ENCODE measurements at regions not wholly inside any gene's neighbourhood (a gene's known extent, or its start where the extent isn't known, plus 50 kb on each side); places are given as distances from the start of the nearest gene placed in this dataset.

DNA sequence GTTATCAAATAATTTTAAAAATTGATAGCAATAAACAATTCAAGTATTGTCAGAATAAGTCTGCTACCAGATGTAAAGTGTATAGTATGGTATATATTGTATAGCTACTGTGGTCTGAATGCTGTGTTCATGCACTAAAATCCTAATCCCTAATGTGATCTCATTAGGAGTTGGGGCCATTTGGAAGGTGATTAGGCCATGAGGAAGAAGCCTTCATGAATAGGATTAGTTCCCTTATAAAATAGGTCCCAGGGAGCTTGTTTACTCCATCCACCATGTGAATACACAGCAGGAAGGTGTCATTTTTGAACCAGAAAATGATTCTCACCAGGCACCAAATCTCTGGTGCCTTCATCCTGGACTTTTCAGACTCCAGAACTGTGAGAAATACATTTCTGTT lies 363.0 kb upstream of the CNTN5 start:
- no peaks in the 10 kb centered on the region for H4K20me1 ChIP-seq
- H3K4me2 ChIP-seq: no peak overlapping the region
- no peak overlapping the region for H3K4me3 ChIP-seq
- H3K27me3 ChIP-seq: no peaks in the 10 kb centered on the region
- no peaks in the 10 kb centered on the region for H3K9me3 ChIP-seq
- no peak overlapping the region for H3K9ac ChIP-seq
- no peak for TF ChIP-seq Cebpa-rat (IDR thresholded peaks at IDR 0.05)
- H3K36me3 ChIP-seq: no peaks in the 10 kb centered on the region
- no peaks in the 10 kb centered on the region for H3K4me1 ChIP-seq
- H3K27ac ChIP-seq: no peak overlapping the region

DNA sequence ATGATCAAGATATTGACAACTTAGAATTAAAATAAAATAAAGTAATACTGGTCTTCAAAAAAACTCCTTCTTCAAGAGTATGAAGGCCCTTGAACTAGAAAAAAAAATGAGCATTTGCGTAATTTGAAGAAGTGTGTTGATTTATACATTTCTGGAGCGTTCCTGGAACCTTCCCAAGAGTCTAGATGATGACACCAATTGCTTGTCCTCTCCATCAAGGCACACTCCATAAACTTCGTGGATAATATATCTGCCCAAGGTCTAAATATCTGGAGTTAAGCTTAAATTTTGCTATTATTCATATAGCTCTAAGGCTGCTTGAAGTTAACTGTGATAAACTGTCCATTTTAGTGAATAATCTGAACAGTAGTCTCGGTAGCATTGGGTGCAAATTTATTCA lies 361.3 kb upstream of the CNTN5 start:
- Histone ChIP-seq H3K27me3 (no peaks in the 10 kb centered on the region), H3K4me1 (no peaks in the 10 kb centered on the region), H3K27ac (no peak overlapping the region), H4K20me1 (no peaks in the 10 kb centered on the region), H3K4me2 (no peak overlapping the region), H3K4me3 (no peak overlapping the region), H3K9me3 (no peaks in the 10 kb centered on the region), H3K36me3 (no peaks in the 10 kb centered on the region), H3K9ac (no peak overlapping the region)
- TF ChIP-seq Cebpa-rat (IDR thresholded peaks at IDR 0.05): no peak

DNA sequence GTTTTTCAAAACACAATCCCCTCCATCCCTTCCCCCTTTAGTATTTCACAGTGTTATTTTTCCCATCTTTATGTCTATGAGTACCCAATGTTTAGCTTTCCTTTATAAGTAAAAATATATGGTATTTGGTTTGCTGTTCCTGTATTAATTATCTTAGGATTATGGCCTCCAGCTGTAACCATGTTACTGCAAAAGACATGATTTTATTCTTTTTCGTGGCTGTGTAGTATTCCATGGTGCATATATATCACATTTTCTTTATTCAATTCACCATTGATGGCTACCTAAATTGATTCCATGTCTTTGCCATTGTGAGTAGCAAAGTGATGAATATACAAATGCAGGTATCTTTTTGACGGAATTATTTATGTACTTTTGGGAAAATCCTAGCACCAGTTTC lies 346.4 kb upstream of the CNTN5 start:
- H3K4me3 ChIP-seq: no peak overlapping the region
- H3K4me1 ChIP-seq: no peaks in the 10 kb centered on the region
- no peaks in the 10 kb centered on the region for H4K20me1 ChIP-seq
- no peaks in the 10 kb centered on the region for H3K9me3 ChIP-seq
- H3K27ac ChIP-seq: no peak overlapping the region
- TF ChIP-seq Cebpa-rat (IDR thresholded peaks at IDR 0.05): no peak
- H3K36me3 ChIP-seq: no peaks in the 10 kb centered on the region
- no peaks in the 10 kb centered on the region for H3K27me3 ChIP-seq
- H3K4me2 ChIP-seq: no peak overlapping the region
- H3K9ac ChIP-seq: no peak overlapping the region

DNA sequence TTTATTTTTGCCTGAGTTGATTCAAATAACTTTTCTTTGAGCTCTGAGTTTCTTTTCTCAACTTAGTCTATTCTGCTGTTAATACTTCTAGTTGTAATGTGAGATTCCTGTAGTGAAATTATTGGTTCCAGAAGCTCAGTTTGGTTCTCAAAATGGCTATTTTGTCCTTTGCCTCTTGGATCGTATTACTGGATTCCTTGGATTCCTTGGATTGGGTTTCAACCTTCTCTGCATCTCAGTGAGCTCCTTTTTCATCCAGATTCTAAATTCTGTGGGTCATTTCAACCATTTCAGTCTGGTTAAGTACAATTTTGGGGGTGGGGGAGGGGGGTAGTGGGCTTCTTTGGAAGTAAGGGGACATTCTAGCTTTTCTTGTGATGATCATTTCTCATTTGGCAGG lies 341.1 kb upstream of the CNTN5 start:
- H3K27me3 ChIP-seq: no peaks in the 10 kb centered on the region
- TF ChIP-seq Cebpa-rat (IDR thresholded peaks at IDR 0.05): no peak
- no peaks in the 10 kb centered on the region for H3K4me1 ChIP-seq
- no peak overlapping the region for H3K27ac ChIP-seq
- H3K36me3 ChIP-seq: no peaks in the 10 kb centered on the region
- H4K20me1 ChIP-seq: no peaks in the 10 kb centered on the region
- H3K4me3 ChIP-seq: no peak overlapping the region
- H3K9me3 ChIP-seq: no peaks in the 10 kb centered on the region
- no peak overlapping the region for H3K9ac ChIP-seq
- no peak overlapping the region for H3K4me2 ChIP-seq

DNA sequence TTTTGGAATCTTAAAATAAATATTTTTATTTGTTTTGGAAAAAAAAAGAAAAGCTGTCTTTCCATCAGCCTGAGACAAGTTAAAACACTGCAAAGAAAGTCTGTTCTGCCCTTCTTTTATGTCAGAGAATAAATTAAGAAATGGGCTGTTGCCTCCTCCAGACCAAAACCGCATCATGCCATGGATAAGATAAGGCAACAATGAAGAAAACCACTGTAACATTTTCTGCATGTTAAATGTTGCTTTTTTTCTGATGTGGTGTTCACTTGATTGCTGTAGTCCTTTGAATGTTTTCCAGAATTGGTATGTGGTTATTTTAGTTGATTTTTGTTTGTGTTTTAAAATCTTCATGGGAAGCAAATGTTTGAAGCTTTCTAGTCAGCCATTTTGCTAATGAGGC lies 319.2 kb upstream of the CNTN5 start:
- Histone ChIP-seq H3K4me2 (no peak overlapping the region), H3K27me3 (no peaks in the 10 kb centered on the region), H4K20me1 (no peaks in the 10 kb centered on the region), H3K4me3 (no peak overlapping the region), H3K4me1 (no peaks in the 10 kb centered on the region), H3K27ac (no peak overlapping the region), H3K9me3 (no peaks in the 10 kb centered on the region), H3K36me3 (no peaks in the 10 kb centered on the region), H3K9ac (no peak overlapping the region)
- TF ChIP-seq Cebpa-rat (IDR thresholded peaks at IDR 0.05): no peak

DNA sequence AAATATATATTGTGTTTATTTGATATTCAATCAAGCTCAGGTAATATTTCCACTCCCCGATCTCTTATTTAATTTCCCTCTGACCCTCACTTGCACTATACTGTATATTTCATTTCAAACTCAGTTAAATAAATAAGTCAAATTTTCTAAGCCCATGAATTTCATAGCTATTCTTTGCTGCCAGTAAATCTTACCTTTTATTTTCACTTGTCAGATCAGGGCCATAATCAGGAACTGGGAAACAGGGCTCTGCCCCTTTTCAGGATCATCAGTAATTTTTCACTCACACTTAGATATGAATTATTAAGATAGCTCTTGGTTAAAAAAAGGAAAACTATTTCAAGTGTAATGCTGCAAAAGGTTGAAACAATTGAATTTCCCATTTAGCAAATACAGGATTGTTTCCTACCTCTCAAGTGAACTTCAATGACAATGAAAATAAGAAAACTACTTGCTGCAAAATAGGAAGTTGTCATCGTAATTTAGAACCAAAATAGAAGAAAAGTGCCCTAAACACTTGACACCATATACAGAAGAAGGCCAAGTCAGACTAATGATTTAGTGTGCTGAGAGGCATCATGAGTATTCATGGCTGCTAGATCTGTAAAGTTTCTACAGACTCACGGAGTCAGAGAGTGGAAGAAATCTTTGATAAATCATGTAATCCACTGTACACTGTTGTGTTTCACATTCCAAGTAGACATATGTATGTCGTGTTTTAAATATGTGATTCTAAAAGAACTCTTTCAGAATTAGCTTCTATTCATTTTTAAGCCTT lies 316.8 kb upstream of the CNTN5 start:
- no peak overlapping the region for H3K4me2 ChIP-seq
- H3K4me1 ChIP-seq: no peaks in the 10 kb centered on the region
- H3K4me3 ChIP-seq: no peak overlapping the region
- no peak for TF ChIP-seq Cebpa-rat (IDR thresholded peaks at IDR 0.05)
- no peak overlapping the region for H3K27ac ChIP-seq
- no peak overlapping the region for H3K9ac ChIP-seq
- no peaks in the 10 kb centered on the region for H4K20me1 ChIP-seq
- no peaks in the 10 kb centered on the region for H3K9me3 ChIP-seq
- no peaks in the 10 kb centered on the region for H3K27me3 ChIP-seq
- no peaks in the 10 kb centered on the region for H3K36me3 ChIP-seq

DNA sequence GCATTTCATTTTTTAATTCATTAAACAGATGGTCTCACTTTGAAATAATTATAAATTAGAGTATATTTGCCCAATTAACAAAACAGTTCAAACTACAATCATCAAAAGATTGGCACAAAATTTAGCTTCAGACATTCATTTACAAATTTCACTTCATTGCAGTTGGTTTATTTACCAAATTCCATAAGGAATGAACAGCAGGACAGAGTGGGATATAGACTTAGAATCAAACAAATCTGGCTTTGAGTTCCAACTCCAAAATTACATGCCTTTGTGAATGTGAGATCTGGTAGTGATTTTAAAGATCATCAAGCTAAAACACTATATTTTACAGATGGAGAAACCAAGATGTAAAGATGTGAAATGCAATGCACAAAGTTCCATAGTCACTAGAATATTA lies 310.7 kb upstream of the CNTN5 start:
- Histone ChIP-seq H4K20me1 (no peaks in the 10 kb centered on the region), H3K27ac (no peak overlapping the region), H3K9me3 (0 out of 2 replicates have a peak, but pooled peaks cover 5% of the 10 kb centered on the region), H3K4me3 (no peak overlapping the region), H3K27me3 (no peaks in the 10 kb centered on the region), H3K36me3 (no peaks in the 10 kb centered on the region), H3K9ac (no peak overlapping the region), H3K4me1 (no peaks in the 10 kb centered on the region), H3K4me2 (no peak overlapping the region)
- TF ChIP-seq Cebpa-rat (IDR thresholded peaks at IDR 0.05): no peak

DNA sequence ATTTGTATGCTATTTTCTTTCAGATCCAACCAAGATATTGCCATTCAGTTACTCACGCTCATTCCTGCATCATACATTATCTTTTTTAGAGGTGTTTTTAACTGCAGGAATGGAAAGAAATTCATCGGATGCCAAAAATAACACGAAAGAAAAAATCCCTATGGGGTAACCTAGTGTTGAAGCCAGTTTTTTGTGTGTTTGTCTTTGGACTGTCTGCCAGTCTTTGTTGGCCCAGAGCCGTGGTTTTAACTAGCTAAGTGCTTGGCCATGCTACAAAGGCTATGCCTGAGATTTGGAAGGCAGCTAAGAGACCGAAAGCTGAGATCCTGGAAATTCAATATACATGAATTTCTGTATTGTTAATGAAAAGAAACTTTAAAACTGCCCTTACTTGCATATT lies 309.8 kb upstream of the CNTN5 start:
- no peaks in the 10 kb centered on the region for H4K20me1 ChIP-seq
- no peak for TF ChIP-seq Cebpa-rat (IDR thresholded peaks at IDR 0.05)
- no peak overlapping the region for H3K4me2 ChIP-seq
- H3K36me3 ChIP-seq: no peaks in the 10 kb centered on the region
- H3K9ac ChIP-seq: no peak overlapping the region
- H3K9me3 ChIP-seq: 0 out of 2 replicates have a peak, but pooled peaks cover 5% of the 10 kb centered on the region
- H3K27ac ChIP-seq: no peak overlapping the region
- no peaks in the 10 kb centered on the region for H3K4me1 ChIP-seq
- H3K27me3 ChIP-seq: no peaks in the 10 kb centered on the region
- no peak overlapping the region for H3K4me3 ChIP-seq

DNA sequence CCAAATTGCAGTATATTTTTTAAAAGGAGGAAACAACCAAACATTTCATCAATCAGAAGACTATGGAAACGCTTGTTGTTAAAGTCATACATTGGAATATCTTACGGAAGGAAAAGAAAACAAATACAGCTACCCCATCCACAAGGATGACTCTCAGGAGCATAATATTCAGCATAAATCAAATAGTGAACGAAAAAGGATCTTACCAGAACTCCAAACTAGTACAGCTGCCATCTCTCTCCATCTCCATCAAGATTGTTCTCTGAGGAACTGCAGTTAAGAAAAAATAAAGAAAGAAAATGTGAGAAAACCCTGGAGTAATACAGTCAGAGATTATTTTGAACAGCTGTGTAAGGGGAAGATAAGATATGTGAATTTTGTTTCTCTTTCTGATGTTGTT lies 299.8 kb upstream of the CNTN5 start:
- no peaks in the 10 kb centered on the region for H3K27me3 ChIP-seq
- H3K4me3 ChIP-seq: no peak overlapping the region
- H3K4me1 ChIP-seq: no peaks in the 10 kb centered on the region
- H3K4me2 ChIP-seq: no peak overlapping the region
- no peaks in the 10 kb centered on the region for H3K9me3 ChIP-seq
- no peaks in the 10 kb centered on the region for H3K36me3 ChIP-seq
- H4K20me1 ChIP-seq: no peaks in the 10 kb centered on the region
- no peak overlapping the region for H3K27ac ChIP-seq
- no peak for TF ChIP-seq Cebpa-rat (IDR thresholded peaks at IDR 0.05)
- no peak overlapping the region for H3K9ac ChIP-seq

DNA sequence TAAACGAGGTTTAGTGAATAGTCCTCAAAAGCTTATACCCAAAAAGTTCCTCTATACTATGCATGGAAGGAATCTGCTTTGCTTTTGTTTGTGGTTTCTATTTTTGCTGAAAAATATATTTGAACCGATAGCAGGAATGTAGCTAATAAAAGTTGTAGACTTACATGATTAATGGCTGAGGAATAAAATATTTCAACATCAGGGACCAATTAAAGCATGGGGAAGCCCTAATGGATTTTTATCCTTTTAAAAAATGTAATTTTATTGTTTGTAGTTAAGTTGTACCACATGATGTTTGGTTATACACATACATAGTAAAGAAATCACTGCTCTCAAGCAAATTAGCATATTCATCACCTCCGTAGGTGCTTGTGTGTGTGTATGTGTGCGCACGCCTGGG lies 295.3 kb upstream of the CNTN5 start:
- Histone ChIP-seq H4K20me1 (no peaks in the 10 kb centered on the region), H3K4me2 (no peak overlapping the region), H3K9ac (no peak overlapping the region), H3K27ac (no peak overlapping the region), H3K9me3 (no peaks in the 10 kb centered on the region), H3K4me3 (no peak overlapping the region), H3K36me3 (no peaks in the 10 kb centered on the region), H3K27me3 (no peaks in the 10 kb centered on the region), H3K4me1 (no peaks in the 10 kb centered on the region)
- no peak for TF ChIP-seq Cebpa-rat (IDR thresholded peaks at IDR 0.05)

DNA sequence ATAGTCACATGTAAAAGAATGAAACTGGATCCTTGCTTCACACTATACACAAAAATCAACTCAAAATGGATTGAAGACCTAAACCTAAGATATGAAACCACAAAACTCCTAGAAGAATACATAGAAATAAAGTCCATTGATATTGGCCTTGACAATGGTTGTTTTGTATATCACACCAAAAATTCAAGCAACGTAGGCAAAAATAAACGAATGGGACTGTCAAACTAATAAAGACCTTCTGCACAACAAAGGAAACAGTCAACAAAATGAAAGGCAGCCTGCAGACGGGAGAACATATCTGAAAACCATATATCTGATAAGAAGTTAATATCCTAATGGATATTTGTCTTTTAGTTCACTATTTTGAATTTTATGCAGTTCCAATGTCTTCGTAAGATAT lies 292.3 kb upstream of the CNTN5 start:
- H3K4me3 ChIP-seq: no peak overlapping the region
- no peak overlapping the region for H3K9ac ChIP-seq
- no peaks in the 10 kb centered on the region for H3K36me3 ChIP-seq
- no peaks in the 10 kb centered on the region for H3K27me3 ChIP-seq
- no peaks in the 10 kb centered on the region for H4K20me1 ChIP-seq
- no peak overlapping the region for H3K4me2 ChIP-seq
- no peaks in the 10 kb centered on the region for H3K9me3 ChIP-seq
- H3K4me1 ChIP-seq: no peaks in the 10 kb centered on the region
- TF ChIP-seq Cebpa-rat (IDR thresholded peaks at IDR 0.05): no peak
- no peak overlapping the region for H3K27ac ChIP-seq

Data from BLaER1 (cell line).